Stimulated activated CD8-positive, alpha-beta memory T cell treated with anti-CD3 and anti-CD28 coated beads, Interleukin-12 subunit alpha, Interleukin-12 subunit beta, amount 100 ng/mL, for 4 hours (primary cell): ENCODE measurements at regions not wholly inside any gene's neighbourhood (a gene's known extent, or its start where the extent isn't known, plus 50 kb on each side); places are given as distances from the start of the nearest gene placed in this dataset.
"Not testable (repeated sequence)": the region's sequence is repeated elsewhere in the genome, so short reads cannot be mapped to it uniquely, and the experiment has no call there.

Source experiments
- DNase-seq: peaks from one replicate; pipeline ENCODE4 v3.0.0-alpha.2; 2020; ENCODE audit warnings: low read depth

GRCh38 chr5:123706531-123706930 lies 194.6 kb downstream of the CSNK1G3 start:
- no peak for DNase-seq

DNA sequence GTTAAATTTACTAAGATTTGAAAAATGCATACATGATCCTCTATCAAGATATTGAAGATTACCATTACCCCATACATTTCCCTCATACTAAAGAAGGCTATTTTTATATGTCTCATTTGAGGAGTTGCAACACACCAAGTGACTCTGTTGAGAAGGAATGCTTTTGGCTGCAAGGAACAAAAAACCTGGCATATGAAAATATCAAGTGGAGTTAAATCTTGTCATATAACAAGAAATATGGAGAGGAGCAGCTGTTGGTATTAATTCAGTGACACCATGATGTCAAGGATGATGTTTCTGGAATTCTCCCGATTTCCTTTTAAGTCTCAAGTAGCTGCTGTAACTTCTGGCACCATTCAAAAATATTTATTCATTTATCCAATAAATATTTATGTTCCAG lies 193.8 kb downstream of the CSNK1G3 start:
- no peak for DNase-seq

DNA sequence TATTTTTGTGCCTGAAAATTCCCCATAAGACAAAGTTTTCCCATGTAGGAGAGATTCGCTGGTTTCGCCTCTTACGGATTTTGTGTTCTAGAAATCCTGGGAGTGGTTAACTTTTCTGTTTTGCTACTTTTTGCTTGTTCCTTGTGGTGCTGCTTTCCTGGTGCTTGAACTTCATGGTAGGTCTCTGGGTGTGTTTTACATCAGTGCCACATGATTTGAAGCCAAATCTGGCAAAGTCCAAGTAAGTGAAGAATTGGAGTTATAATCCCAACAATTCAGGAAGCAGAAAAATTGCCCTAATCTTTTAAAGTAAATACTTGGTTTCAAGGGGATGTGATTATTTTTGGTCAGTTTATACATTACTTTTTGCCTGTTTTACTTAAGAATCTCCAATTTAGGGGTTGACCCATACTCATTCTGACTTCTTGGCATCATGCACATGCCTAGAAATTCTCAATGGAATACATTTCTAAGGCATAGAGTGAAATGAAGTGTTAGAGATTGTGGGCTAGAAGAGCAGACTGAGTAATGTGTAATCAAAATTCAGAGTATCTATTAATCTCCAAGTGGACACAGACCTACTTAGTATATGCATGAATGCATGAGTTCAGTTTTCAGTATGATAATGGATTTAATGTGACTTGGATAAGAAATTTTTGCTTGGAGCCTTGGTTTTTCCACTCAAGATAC lies 189.7 kb downstream of the CSNK1G3 start:
- DNase-seq, result no peak

- DNase-seq, result no peak
Measured at GRCh38 chr5:123700624-123701287, 188.8 kb downstream of the CSNK1G3 start.

DNA sequence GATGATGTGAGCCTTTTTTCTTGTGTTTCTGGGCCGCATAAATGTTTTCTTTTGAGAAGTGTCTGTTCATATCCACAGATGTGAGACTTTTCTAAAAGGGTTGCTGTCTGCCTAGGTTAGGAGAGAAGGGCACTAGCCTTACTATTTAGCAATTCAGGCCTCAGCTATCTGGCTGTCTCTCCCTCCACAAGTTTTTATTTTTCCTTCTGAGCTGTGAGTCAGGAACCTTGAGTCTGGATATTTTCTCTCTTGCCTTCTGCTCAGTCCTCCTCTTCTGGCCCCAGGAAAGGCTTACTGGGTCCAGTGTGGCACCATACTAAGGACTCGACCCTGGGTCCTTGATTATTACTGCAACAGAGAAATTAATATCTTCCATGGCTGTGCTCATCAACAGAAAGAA lies 187.6 kb downstream of the CSNK1G3 start:
- DNase-seq, result no peak

GRCh38 chr5:123698937-123699336 lies 187.0 kb downstream of the CSNK1G3 start:
- not testable (repeated sequence) for DNase-seq

- no peak for DNase-seq
Measured at GRCh38 chr5:123696921-123697341, 185.0 kb downstream of the CSNK1G3 start.

DNA sequence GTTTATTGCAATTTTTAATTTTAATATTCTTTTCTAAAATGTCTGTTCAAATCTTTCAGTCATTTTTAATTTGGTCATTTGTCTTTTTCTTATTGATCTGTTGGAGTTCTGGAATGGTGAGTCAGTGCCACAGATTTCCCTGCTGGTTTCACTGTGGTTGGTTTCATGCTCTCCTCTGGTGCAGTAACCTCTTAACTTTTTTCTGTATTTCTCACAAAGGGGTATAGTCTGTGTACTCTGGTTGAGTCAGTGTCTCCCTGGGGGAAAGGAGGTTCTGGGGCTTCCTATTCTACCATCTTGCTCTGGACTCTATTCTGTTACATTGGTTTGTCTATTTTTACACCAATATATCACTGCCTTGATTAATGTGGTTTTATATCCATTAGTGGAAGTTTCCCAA lies 178.8 kb downstream of the CSNK1G3 start:
- DNase-seq, result no peak

GRCh38 chr5:123681061-123681460 lies 169.1 kb downstream of the CSNK1G3 start:
- no peak for DNase-seq

- no peak for DNase-seq
Measured at GRCh38 chr5:123673107-123673506, 161.1 kb downstream of the CSNK1G3 start.

DNA sequence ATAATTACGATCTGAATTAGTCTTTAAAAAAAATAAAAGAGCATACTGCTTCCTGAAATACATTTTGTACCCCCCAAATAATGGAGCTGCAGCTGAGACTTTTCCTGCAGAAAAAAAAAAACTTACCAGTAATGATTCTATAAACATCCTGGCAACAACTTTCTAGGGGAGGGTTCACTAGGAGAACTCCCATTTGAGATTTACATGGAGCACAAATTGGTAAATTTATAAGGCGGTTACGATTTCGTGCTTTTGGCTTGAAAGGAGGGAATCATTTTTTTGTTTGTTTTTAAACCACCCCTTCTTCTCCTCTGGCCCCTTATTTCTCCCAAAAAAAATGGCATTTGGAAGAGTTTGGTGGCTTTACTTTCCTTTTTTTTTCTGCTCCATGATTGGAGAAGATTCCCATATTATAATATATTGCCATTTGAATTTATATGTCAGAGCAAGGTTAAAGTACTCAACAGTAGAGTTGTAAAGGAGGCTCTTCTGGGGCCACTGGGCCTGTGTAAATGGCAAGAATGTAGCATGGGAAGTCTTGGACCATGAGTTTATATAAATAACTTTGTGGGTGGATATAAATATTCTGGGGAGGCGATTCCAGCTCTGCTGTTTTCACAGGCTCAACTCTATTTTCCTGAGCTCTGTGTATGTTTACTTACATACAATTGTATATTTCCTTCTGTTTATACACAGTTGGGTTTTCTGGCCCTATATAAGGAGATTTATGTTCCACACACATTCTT lies 159.9 kb downstream of the CSNK1G3 start:
- DNase-seq, result no peak

GRCh38 chr5:123671042-123671441 lies 159.1 kb downstream of the CSNK1G3 start:
- no peak for DNase-seq
